ENCODE measurements at regions not wholly inside any gene's neighbourhood (a gene's known extent, or its start where the extent isn't known, plus 50 kb on each side); places are given as distances from the start of the nearest gene placed in this dataset.

GRCh38 chr4:20408611-20409010 lies 156.9 kb downstream of the SLIT2 start:
- DNase-seq, result no peak

GRCh38 chr4:20412072-20412471 lies 160.4 kb downstream of the SLIT2 start:
- no peak for DNase-seq

- no peak for DNase-seq
Observed at GRCh38 chr4:20416800-20417199, 165.1 kb downstream of the SLIT2 start.

- no peak for DNase-seq
Observed at GRCh38 chr4:20418861-20419451, 167.3 kb downstream of the SLIT2 start.

- DNase-seq, result no peak
Observed at GRCh38 chr4:20420916-20421602, 169.4 kb downstream of the SLIT2 start.

GRCh38 chr4:20421603-20421985 lies 169.9 kb downstream of the SLIT2 start:
- no peak for DNase-seq

GRCh38 chr4:20422398-20422797 lies 170.7 kb downstream of the SLIT2 start:
- DNase-seq, result peak; percentile 25 to 31

GRCh38 chr4:20423420-20423819 lies 171.7 kb downstream of the SLIT2 start:
- no peak for DNase-seq

- no peak for DNase-seq
Observed at GRCh38 chr4:20426028-20426427, 174.3 kb downstream of the SLIT2 start.

- DNase-seq, result no peak
Observed at GRCh38 chr4:20428436-20429160, 176.9 kb downstream of the SLIT2 start.

- no peak for DNase-seq
Observed at GRCh38 chr4:20430259-20430941, 178.7 kb downstream of the SLIT2 start.

- no peak for DNase-seq
Observed at GRCh38 chr4:20431543-20431951, 179.8 kb downstream of the SLIT2 start.

- DNase-seq, result no peak
Observed at GRCh38 chr4:20432088-20432487, 180.4 kb downstream of the SLIT2 start.

GRCh38 chr4:20433097-20433705 lies 181.5 kb downstream of the SLIT2 start:
- DNase-seq, result no peak

- DNase-seq, result no peak
Observed at GRCh38 chr4:20440170-20440569, 188.5 kb downstream of the SLIT2 start.

GRCh38 chr4:20443015-20443805 lies 191.5 kb downstream of the SLIT2 start:
- DNase-seq, result no peak

- DNase-seq, result no peak
Observed at GRCh38 chr4:20444599-20445337, 193.1 kb downstream of the SLIT2 start.

GRCh38 chr4:20445933-20446723 lies 194.4 kb downstream of the SLIT2 start:
- DNase-seq, result no peak

GRCh38 chr4:20447103-20447502 lies 195.4 kb downstream of the SLIT2 start:
- no peak for DNase-seq

- DNase-seq, result no peak
Observed at GRCh38 chr4:20451986-20452385, 200.3 kb downstream of the SLIT2 start.

GRCh38 chr4:20454515-20454914 lies 202.8 kb downstream of the SLIT2 start:
- DNase-seq, result no peak

Measured in stimulated activated CD4-positive, alpha-beta T cell treated with anti-CD3 and anti-CD28 coated beads, Interleukin-2, amount 100 ng/mL, for 24 hours (primary cell).